ENCODE measurements at regions not wholly inside any gene's neighbourhood (a gene's known extent, or its start where the extent isn't known, plus 50 kb on each side); places are given as distances from the start of the nearest gene placed in this dataset.

- Histone ChIP-seq H3K9me3 (ENCODE audit: control insufficient read depth in 4 of 4, insufficient read depth in 3 of 4, low read length in 3 of 4) (no peaks in the 10 kb centered on the region), H3K4me1 (ENCODE audit: control insufficient read depth in 5 of 5, insufficient read depth in 5 of 5, low read length in 5 of 5) (peaks cover 0 to 15% (median 0%) of the 10 kb centered on the region in 5 donors), H3K4me3 (no peak overlapping the region), H3K27ac (ENCODE audit: low read depth in 1 of 2, low read length in 1 of 2) (no peak overlapping the region), H3K27me3 (ENCODE audit: control insufficient read depth in 3 of 3, insufficient read depth in 3 of 3, low read length in 2 of 3) (no peaks in the 10 kb centered on the region), H3K36me3 (ENCODE audit: control insufficient read depth in 4 of 4, insufficient read depth in 4 of 4, low read length in 4 of 4) (no peaks in the 10 kb centered on the region), H3K9ac (ENCODE audit: insufficient read depth in 1 of 2, low read length in 2 of 2) (no peak overlapping the region)
- ATAC-seq (ENCODE audit: insufficient read depth, low FRiP score) = no peak
- DNase-seq = no peak
- no peak for TF ChIP-seq CTCF (IDR thresholded peaks at IDR 0.05; ENCODE audit: control extremely low read depth, extremely low read depth)
- 77 to 86% methylated on average over 4 of the region's 4 CpGs for WGBS, 2 donors
Measured at GRCh38 chr16:54586474-54587175, 300.0 kb upstream of the IRX3 start.

- no peak overlapping the region for H3K9ac ChIP-seq (ENCODE audit: insufficient read depth in 1 of 2, low read length in 2 of 2)
- no peak overlapping the region for H3K4me3 ChIP-seq
- peaks cover 0 to 15% (median 0%) of the 10 kb centered on the region in 5 donors for H3K4me1 ChIP-seq (ENCODE audit: control insufficient read depth in 5 of 5, insufficient read depth in 5 of 5, low read length in 5 of 5)
- H3K9me3 ChIP-seq (ENCODE audit: control insufficient read depth in 4 of 4, insufficient read depth in 3 of 4, low read length in 3 of 4) = no peaks in the 10 kb centered on the region
- H3K27ac ChIP-seq (ENCODE audit: low read depth in 1 of 2, low read length in 1 of 2) = no peak overlapping the region
- H3K27me3 ChIP-seq (ENCODE audit: control insufficient read depth in 3 of 3, insufficient read depth in 3 of 3, low read length in 2 of 3) = no peaks in the 10 kb centered on the region
- 54 to 74% methylated on average over 14 of the region's 14 CpGs for WGBS, 2 donors
- no peak for TF ChIP-seq CTCF (IDR thresholded peaks at IDR 0.05; ENCODE audit: control extremely low read depth, extremely low read depth)
- DNase-seq (no peak), ATAC-seq (ENCODE audit: insufficient read depth, low FRiP score) (no peak)
- no peaks in the 10 kb centered on the region for H3K36me3 ChIP-seq (ENCODE audit: control insufficient read depth in 4 of 4, insufficient read depth in 4 of 4, low read length in 4 of 4)
Measured at GRCh38 chr16:54585998-54586340, 299.4 kb upstream of the IRX3 start.

- Histone ChIP-seq H3K9me3 (ENCODE audit: control insufficient read depth in 4 of 4, insufficient read depth in 3 of 4, low read length in 3 of 4) (peaks cover 0 to under 1% (median 0%) of the 10 kb centered on the region in 4 donors), H3K4me1 (ENCODE audit: control insufficient read depth in 5 of 5, insufficient read depth in 5 of 5, low read length in 5 of 5) (peaks cover 0 to 15% (median 0%) of the 10 kb centered on the region in 5 donors), H3K27me3 (ENCODE audit: control insufficient read depth in 3 of 3, insufficient read depth in 3 of 3, low read length in 2 of 3) (no peaks in the 10 kb centered on the region), H3K4me3 (no peak overlapping the region), H3K36me3 (ENCODE audit: control insufficient read depth in 4 of 4, insufficient read depth in 4 of 4, low read length in 4 of 4) (no peaks in the 10 kb centered on the region), H3K9ac (ENCODE audit: insufficient read depth in 1 of 2, low read length in 2 of 2) (no peak overlapping the region), H3K27ac (ENCODE audit: low read depth in 1 of 2, low read length in 1 of 2) (no peak overlapping the region)
- peak in 1 of 3 donors; percentile 46 for DNase-seq
- 61 to 68% methylated on average over 21 of the region's 21 CpGs for WGBS, 2 donors
- no peak for TF ChIP-seq CTCF (IDR thresholded peaks at IDR 0.05; ENCODE audit: control extremely low read depth, extremely low read depth)
- ATAC-seq (ENCODE audit: insufficient read depth, low FRiP score) = no peak
Measured at GRCh38 chr16:54585094-54585997, 298.8 kb upstream of the IRX3 start.
